ENCODE measurements at regions not wholly inside any gene's neighbourhood (a gene's known extent, or its start where the extent isn't known, plus 50 kb on each side); places are given as distances from the start of the nearest gene placed in this dataset.
"Not testable (repeated sequence)": the region's sequence is repeated elsewhere in the genome, so short reads cannot be mapped to it uniquely, and the experiment has no call there.

DNA sequence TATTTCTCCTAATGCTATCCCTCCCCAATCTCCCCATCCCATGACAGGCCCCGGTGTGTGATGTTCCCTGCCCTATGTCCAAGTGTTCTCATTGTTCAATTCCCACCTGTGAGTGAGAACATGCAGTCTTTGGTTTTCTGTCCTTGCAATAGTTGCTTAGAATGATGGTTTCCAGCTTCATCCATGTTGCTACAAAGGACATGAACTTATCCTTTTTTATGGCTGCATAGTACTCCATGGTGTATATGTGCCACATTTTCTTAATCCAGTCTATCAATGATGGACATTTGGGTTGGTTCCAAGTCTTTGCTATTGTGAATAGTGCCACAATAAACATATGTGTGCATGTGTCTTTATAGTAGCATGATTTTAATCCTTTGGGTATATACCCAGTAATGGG, 51.3 kb upstream of the RIOK2 start:
- DNase-seq (ENCODE audit: low read depth in 3 of 3): not testable (repeated sequence)

- no peak for DNase-seq (ENCODE audit: low read depth in 3 of 3)
Observed at GRCh38 chr5:97242341-97242740, 59.3 kb upstream of the RIOK2 start.

GRCh38 chr5:97243353-97243752, 60.3 kb upstream of the RIOK2 start:
- no peak for DNase-seq (ENCODE audit: low read depth in 3 of 3)

- no peak for DNase-seq (ENCODE audit: low read depth in 3 of 3)
Observed at GRCh38 chr5:97245386-97245785, 62.3 kb upstream of the RIOK2 start.

DNA sequence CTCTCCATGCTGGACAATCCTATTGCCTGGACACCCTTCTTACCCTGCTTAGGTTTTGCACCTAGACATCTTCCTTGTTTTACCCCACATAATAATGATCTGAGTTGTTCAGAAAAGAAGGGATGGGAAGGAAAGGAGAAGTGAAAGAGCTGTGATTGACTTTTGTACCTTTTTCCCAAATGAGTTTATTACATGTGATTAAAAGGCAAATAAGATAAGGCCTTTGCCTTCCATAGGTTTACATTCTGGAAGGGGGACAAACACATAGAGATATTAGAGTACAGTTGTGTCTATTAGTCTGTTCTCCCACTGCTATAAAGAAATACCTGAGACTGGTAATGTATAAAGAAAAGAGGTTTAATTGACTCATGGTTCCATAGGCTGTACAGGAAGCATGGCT, 67.1 kb upstream of the RIOK2 start:
- no peak for DNase-seq (ENCODE audit: low read depth in 3 of 3)

- no peak for DNase-seq (ENCODE audit: low read depth in 3 of 3)
Observed at GRCh38 chr5:97266076-97266475, 83.0 kb upstream of the RIOK2 start.

DNA sequence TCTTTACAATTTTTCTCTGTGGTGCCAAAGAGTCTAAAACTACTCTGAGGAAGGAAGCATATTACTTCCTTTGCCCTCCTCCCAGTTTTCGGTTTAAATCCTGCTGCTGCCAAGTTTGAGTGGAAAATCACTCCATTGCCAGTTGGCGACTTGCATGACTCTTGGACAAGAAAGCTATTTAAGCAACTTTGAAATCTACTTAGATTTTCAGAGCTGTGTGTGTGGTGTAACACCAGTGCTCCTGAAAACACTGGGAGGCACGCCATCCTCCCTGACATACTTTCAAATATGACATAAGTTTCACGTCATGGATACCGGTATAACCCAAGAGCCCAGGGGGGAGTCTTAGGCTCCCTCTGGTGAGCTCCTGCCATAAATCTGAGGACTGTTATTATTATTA, 83.5 kb upstream of the RIOK2 start:
- no peak for DNase-seq (ENCODE audit: low read depth in 3 of 3)

DNA sequence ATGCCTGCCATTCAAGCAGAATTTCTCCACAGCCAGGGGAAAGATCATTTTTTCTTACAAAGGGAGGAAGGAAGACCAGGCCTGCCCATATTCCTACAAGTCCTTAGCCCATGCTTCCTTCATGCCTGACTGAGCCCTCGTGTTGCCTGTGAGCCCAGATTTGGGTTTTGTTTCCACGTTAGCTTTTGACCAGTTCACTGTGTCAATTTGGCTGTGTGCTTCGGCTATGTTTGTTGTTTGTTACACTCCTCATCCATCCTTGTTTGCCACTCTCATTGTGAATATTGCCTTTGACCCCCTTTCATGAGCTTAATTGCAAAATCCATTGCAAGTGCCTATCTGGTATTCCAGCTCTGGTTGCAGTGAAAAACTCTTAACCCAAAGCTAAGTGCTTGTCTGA, 84.7 kb upstream of the RIOK2 start:
- no peak for DNase-seq (ENCODE audit: low read depth in 3 of 3)

- DNase-seq (ENCODE audit: low read depth in 3 of 3): no peak
Observed at GRCh38 chr5:97276474-97277120, 93.5 kb upstream of the RIOK2 start.

GRCh38 chr5:97281257-97281656, 98.2 kb upstream of the RIOK2 start:
- no peak for DNase-seq (ENCODE audit: low read depth in 3 of 3)

- no peak for DNase-seq (ENCODE audit: low read depth in 3 of 3)
Observed at GRCh38 chr5:97297063-97297703, 114.1 kb upstream of the RIOK2 start.

GRCh38 chr5:97297704-97298091, 114.7 kb upstream of the RIOK2 start:
- no peak for DNase-seq (ENCODE audit: low read depth in 3 of 3)

GRCh38 chr5:97301181-97301580, 118.1 kb upstream of the RIOK2 start:
- DNase-seq (ENCODE audit: low read depth in 3 of 3): not testable (repeated sequence)

- DNase-seq (ENCODE audit: low read depth in 3 of 3): no peak
Observed at GRCh38 chr5:97338729-97339128, 155.7 kb upstream of the RIOK2 start.

GRCh38 chr5:97355775-97356174, 172.7 kb upstream of the RIOK2 start:
- no peak for DNase-seq (ENCODE audit: low read depth in 3 of 3)

DNA sequence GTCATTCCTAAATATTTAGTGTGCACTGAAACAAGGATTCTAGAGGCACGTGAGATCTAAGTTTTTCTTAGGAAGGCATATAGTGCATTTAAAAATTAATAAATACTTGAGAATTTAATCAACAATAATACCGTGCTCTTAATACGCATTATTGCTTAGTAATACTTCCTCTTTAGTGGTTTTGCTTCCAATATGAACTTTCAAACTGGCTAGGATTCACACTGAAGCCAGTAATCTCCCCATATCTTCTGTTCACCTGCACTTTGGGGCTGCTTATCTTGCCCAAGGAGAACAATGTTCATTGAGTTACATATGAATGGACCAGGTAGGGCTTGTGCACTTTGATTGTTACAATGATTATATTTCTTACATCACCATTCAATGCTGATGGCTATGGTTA, 180.5 kb upstream of the RIOK2 start:
- DNase-seq (ENCODE audit: low read depth in 3 of 3): no peak

GRCh38 chr5:97364731-97365130, 181.7 kb upstream of the RIOK2 start:
- no peak for DNase-seq (ENCODE audit: low read depth in 3 of 3)

- no peak for DNase-seq (ENCODE audit: low read depth in 3 of 3)
Observed at GRCh38 chr5:97365163-97365845, 182.3 kb upstream of the RIOK2 start.

DNA sequence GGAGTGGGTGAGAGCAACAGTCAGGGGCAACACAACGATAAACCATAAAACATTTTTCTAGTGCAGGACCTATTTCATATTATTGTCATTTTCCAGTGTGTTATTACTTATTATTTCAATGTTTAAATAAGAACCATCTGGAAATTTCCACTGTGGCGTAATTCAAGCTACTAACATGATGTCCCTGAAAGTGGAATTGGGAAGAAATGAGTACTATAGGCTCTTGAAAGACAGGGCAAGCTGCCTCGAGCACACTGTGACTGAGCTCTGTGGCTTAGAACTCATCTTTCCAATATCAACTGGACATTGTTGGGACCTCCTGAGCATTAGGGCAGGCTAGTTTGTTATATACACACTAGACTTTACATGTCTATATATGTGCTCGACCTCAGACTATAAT, 182.9 kb upstream of the RIOK2 start:
- no peak for DNase-seq (ENCODE audit: low read depth in 3 of 3)

GRCh38 chr5:97375959-97376358, 192.9 kb upstream of the RIOK2 start:
- DNase-seq (ENCODE audit: low read depth in 3 of 3): no peak

DNA sequence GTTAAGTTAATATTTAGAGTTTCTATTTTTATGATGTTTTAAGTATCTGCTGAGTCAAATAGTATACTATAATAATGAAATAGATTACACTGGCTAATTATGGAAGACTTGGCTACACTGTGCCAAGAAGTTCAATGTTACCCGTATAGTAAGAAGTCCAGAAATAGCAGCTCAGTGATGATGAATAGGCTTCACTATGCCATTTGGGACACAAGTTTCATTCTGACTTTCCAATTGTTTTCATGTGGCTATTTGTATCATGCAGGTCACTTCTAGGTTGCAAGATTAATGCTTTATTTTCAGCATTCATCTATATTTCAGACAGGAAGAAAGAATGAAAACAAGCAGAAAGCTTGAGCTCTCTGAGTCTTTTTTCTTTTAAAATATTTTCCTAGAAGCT, 194.5 kb upstream of the RIOK2 start:
- DNase-seq (ENCODE audit: low read depth in 3 of 3): no peak

DNA sequence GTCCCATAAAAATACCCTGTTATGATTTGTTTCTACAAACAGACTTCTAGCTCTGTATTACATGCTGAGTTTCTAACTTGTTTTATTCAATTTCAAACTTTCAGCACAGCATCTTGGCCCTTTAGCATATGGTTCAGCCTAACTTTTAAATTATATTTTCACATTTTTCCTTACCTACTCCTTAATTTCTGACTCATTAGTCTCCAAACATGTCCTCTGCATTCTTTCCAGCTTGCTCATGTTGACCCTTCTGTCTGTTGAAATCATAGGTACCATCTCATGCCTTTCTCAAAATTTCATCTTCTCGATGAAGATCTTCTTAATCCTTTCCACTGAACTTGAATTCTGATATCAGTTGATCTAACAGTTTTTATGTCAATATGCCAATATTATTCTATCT, 200.9 kb upstream of the RIOK2 start:
- DNase-seq (ENCODE audit: low read depth in 3 of 3): no peak

DNA sequence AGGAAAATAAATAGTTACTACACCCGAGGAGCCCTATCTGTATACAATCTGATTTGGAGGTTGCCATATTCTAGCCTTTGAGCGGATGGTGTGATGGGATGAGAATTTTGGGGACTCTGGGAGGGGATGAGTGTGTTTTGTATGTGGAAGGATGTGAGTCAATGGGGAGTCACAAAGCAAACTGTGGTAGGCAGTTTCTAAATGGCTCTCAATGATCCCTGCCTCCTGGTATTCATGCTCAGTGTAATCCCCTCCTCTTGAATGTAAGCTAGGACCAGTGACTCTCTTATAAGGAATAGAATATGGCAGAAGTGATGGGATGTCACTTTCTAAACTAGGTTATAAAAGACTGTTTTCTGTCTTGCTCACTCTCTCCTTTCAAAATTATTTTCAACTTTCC, 205.7 kb upstream of the RIOK2 start:
- no peak for DNase-seq (ENCODE audit: low read depth in 3 of 3)

All from stimulated activated CD4-positive, alpha-beta T cell treated with anti-CD3 and anti-CD28 coated beads, TNF-alpha, amount 100 ng/mL, for 48 hours (primary cell).